Left ventricle myocardium inferior (tissue), 1 donor: ENCODE measurements at regions not wholly inside any gene's neighbourhood (a gene's known extent, or its start where the extent isn't known, plus 50 kb on each side); places are given as distances from the start of the nearest gene placed in this dataset.

Experiments used
- DNase-seq: peaks from one replicate; pipeline ENCODE4 v3.0.0-alpha.2; 2020
- H3K27ac ChIP-seq: fragments of 200-600 bp; replicated peaks from 2 replicates; pipeline ENCODE4 v1.8.0; 2021
- H3K27me3 ChIP-seq: fragments of 200-600 bp; 2 replicates; pipeline ENCODE4 v1.8.0; 2021; ENCODE audit warnings: low read depth
- H3K36me3 ChIP-seq: fragments of 200-600 bp; 2 replicates; pipeline ENCODE4 v1.8.0; 2021
- H3K4me1 ChIP-seq: fragments of 200-600 bp; 2 replicates; pipeline ENCODE4 v1.8.0; 2021
- H3K4me3 ChIP-seq: fragments of 200-600 bp; 2 replicates; pipeline ENCODE4 v1.8.0; 2021; ENCODE audit warnings: mild to moderate bottlenecking, moderate library complexity
- H3K9me3 ChIP-seq: fragments of 200-600 bp; replicated peaks from 2 replicates; pipeline ENCODE4 v1.8.0; 2021
- CTCF ChIP-seq: fragments of 200-600 bp; IDR thresholded peaks from 2 replicates; pipeline ENCODE4 v1.8.0; 2021; ENCODE audit warnings: antibody characterized with exemption, mild to moderate bottlenecking, borderline replicate concordance
- intact Hi-C: fragments of 100-400 bp; cut with micrococcal nuclease; formaldehyde crosslinking; loops from one replicate; pipeline ENCODE4 v1.11.0; 2022
- donor health status: DM: no; HTN: yes; CAD: no; lungs with severe emphysema.

GRCh38 chr12:85633491-85633890 is 202.7 kb downstream of the RASSF9 start:
- DNase-seq: no peak
- intact Hi-C loops: no loop called here
- Histone ChIP-seq H3K4me1 (no peaks in the 10 kb centered on the region), H3K9me3 (no peaks in the 10 kb centered on the region), H3K27ac (no peak overlapping the region), H3K27me3 (no peaks in the 10 kb centered on the region), H3K36me3 (no peaks in the 10 kb centered on the region), H3K4me3 (no peak overlapping the region)
- no peak for TF ChIP-seq CTCF

GRCh38 chr12:85639834-85640233 is 196.4 kb downstream of the RASSF9 start:
- no peak for DNase-seq
- Histone ChIP-seq H3K4me3 (no peak overlapping the region), H3K27me3 (no peaks in the 10 kb centered on the region), H3K27ac (no peak overlapping the region), H3K4me1 (no peaks in the 10 kb centered on the region), H3K36me3 (no peaks in the 10 kb centered on the region), H3K9me3 (no peaks in the 10 kb centered on the region)
- TF ChIP-seq CTCF: no peak
- intact Hi-C loops: no loop called here

GRCh38 chr12:85641796-85642195 is 194.4 kb downstream of the RASSF9 start:
- intact Hi-C loops: no loop called here

GRCh38 chr12:85642288-85642687 is 193.9 kb downstream of the RASSF9 start:
- intact Hi-C loops: no loop called here
- Histone ChIP-seq H3K4me3 (no peak overlapping the region), H3K27me3 (no peaks in the 10 kb centered on the region), H3K9me3 (no peaks in the 10 kb centered on the region), H3K36me3 (no peaks in the 10 kb centered on the region), H3K4me1 (no peaks in the 10 kb centered on the region), H3K27ac (no peak overlapping the region)
- no peak for DNase-seq
- no peak for TF ChIP-seq CTCF

More at GRCh38 chr12:85641796-85642195, 194.4 kb downstream of the RASSF9 start:
- Histone ChIP-seq H3K27ac (no peak overlapping the region), H3K27me3 (no peaks in the 10 kb centered on the region), H3K4me3 (no peak overlapping the region), H3K9me3 (no peaks in the 10 kb centered on the region), H3K4me1 (no peaks in the 10 kb centered on the region), H3K36me3 (no peaks in the 10 kb centered on the region)
- no peak for TF ChIP-seq CTCF
- DNase-seq: no peak

- TF ChIP-seq CTCF: no peak
- H3K9me3 ChIP-seq: no peaks in the 10 kb centered on the region
- intact Hi-C loops: no loop called here
- H3K4me1 ChIP-seq: no peaks in the 10 kb centered on the region
- H3K27me3 ChIP-seq: no peaks in the 10 kb centered on the region
- no peak overlapping the region for H3K4me3 ChIP-seq
- no peak for DNase-seq
- no peaks in the 10 kb centered on the region for H3K36me3 ChIP-seq
- no peak overlapping the region for H3K27ac ChIP-seq
Observed at GRCh38 chr12:85642808-85643207, 193.4 kb downstream of the RASSF9 start.

GRCh38 chr12:85644508-85644907 is 191.7 kb downstream of the RASSF9 start:
- H3K27ac ChIP-seq: no peak overlapping the region

More at GRCh38 chr12:85644508-85644907, 191.7 kb downstream of the RASSF9 start:
- no peak for TF ChIP-seq CTCF
- Histone ChIP-seq H3K27me3 (no peaks in the 10 kb centered on the region), H3K9me3 (no peaks in the 10 kb centered on the region), H3K36me3 (no peaks in the 10 kb centered on the region), H3K4me3 (no peak overlapping the region), H3K4me1 (no peaks in the 10 kb centered on the region)
- DNase-seq: no peak
- intact Hi-C loops: no loop called here
